GM12891 (cell line): ENCODE measurements at regions not wholly inside any gene's neighbourhood (a gene's known extent, or its start where the extent isn't known, plus 50 kb on each side); places are given as distances from the start of the nearest gene placed in this dataset.

Experiments used
- DNase-seq: peaks from one replicate; pipeline ENCODE4 v3.0.0; 2011; ENCODE audit warnings: low spot score; ENCODE audit not compliant: insufficient read length
- FAIRE-seq: peaks from 2 replicates; lab custom pipeline; 2011; peaks lifted over from hg19 to GRCh38; lab: Jason Lieb, UNC
- PAX5 ChIP-seq: IDR thresholded peaks from 2 replicates; pipeline ENCODE4 v1.6.1; 2011; ENCODE audit warnings: low read length, moderate library complexity, mild to moderate bottlenecking; ENCODE audit not compliant: insufficient read depth, severe bottlenecking
- POLR2A ChIP-seq: IDR thresholded peaks from 2 replicates; pipeline ENCODE4 v1.6.1; 2011; ENCODE audit warnings: low read depth, low read length, control low read depth
- POLR2AphosphoS5 ChIP-seq: IDR thresholded peaks from 2 replicates; pipeline ENCODE4 v1.6.1; 2011; ENCODE audit warnings: low read depth, low read length, control low read depth
- POU2F2 ChIP-seq: IDR thresholded peaks from 2 replicates; pipeline ENCODE4 v1.6.1; 2011; ENCODE audit warnings: low read depth, mild to moderate bottlenecking, control low read depth, low read length, moderate library complexity
- SPI1 ChIP-seq: IDR thresholded peaks from 2 replicates; pipeline ENCODE4 v1.6.1; 2011; ENCODE audit warnings: low read depth, low read length, control low read depth
- TAF1 ChIP-seq: IDR thresholded peaks from 2 replicates; pipeline ENCODE4 v1.6.1; 2011; ENCODE audit warnings: low read depth, low read length, control low read depth

DNA sequence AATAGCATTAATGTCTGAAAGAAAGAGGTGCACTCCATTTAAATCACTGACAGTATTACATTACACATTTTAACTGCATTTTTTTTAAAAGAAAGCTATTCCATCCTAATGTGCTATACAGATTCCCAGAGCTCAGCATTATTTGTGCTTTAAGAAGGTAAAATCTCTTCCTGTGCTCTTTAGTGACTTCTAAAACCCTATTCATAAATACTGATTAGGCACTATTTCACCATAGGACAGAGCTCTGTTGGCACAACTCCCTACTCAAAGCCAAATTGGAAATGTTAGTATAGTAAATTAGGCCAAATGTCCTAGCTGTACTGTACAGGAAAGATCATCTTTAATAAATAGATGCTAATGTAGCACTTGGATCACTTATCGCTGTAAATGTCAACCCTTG lies 262.5 kb downstream of the TUSC1 start:
- TF ChIP-seq POLR2A (no peak), POLR2AphosphoS5 (no peak), TAF1 (no peak), POU2F2 (no peak), PAX5 (no peak), SPI1 (no peak)
- no peak for FAIRE-seq

DNA sequence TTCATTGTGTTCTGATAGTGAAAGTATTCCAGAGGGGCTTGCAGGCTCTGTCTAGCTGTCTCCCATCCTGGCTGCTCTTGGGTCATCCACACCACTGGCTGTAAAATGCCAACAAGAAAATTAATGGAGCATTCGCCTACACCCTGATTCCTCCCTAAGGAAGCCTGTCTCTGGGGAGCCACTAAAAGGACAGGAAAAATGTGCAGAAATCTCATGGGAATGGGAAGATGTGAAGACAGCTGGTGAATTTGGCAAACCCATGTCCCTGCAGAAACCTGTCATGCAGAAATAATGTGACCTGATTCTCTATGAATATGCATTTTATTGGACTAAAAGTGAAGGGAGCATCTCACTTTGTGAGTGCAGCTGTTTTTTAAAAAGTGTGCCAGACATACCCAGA lies 265.6 kb downstream of the TUSC1 start:
- TF ChIP-seq TAF1 = no peak
- TF ChIP-seq SPI1 = no peak
- TF ChIP-seq POU2F2 = no peak
- no peak for TF ChIP-seq PAX5
- no peak for TF ChIP-seq POLR2AphosphoS5
- no peak for TF ChIP-seq POLR2A
- DNase-seq = no peak
- FAIRE-seq = no peak

More for the DNA sequence above, 262.5 kb downstream of the TUSC1 start:
- DNase-seq = no peak

DNA sequence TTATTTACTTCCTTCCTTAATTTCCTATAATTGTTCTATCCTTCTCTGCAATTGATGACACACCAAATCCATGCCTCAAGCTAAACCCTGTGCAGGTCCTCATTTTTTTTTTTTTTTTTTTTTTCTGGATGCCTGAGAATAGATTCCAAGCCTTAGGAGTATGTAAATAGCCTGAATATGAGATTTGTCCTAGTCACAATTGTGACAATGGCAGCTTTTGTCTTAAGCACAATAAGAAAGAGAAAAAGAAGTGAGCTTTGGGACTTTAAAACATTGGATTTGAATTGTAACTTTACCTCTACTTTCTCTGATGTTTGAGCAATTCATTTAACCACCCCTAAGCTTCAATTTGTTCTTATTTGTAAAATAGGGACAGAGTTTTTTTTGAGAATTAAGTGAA lies 280.5 kb downstream of the TUSC1 start:
- FAIRE-seq (no peak), DNase-seq (no peak)
- TF ChIP-seq POLR2A = no peak
- TF ChIP-seq POLR2AphosphoS5 = no peak
- TF ChIP-seq SPI1 = no peak
- TF ChIP-seq POU2F2 = no peak
- no peak for TF ChIP-seq PAX5
- TF ChIP-seq TAF1 = no peak

DNA sequence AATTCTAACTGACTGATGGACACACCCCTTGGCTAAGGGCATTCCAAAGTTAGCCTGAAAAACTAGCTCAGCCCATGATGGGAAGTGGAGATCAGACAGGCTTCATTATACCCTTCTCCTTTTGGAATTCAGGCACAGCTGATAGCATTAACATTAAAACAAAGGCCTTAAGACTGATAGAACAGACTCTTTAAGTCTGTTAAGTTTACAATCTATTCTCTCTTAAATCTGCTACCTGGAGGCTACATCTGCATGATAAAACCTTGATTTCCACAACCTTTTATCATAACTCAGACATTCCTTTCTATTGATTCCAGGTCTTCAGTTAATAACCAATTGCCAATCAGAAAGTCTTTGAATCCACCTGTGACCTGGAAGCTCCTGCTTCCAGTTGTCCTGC lies 281.4 kb downstream of the TUSC1 start:
- DNase-seq = no peak
- TF ChIP-seq SPI1 (no peak), POLR2AphosphoS5 (no peak), POLR2A (no peak), TAF1 (no peak), POU2F2 (no peak), PAX5 (no peak)
- FAIRE-seq = no peak

DNA sequence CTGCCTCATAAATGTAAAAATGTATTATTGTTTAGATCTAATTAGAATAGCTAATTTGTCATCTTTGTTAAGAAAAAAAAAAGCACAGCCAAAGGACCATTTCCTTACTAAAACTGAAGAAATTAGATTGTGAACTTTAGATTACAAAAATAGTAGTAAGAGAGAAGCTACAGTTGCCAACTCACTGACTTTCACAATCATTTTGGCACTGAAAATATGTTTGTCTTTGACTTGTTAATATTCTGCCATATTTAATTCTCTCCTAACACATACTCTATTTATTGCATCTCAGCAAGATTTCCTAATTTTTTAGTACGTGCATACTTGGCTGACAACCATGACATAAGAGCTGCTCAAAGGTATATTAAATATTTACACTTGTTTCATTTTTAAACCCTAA lies 297.1 kb downstream of the TUSC1 start:
- FAIRE-seq (no peak), DNase-seq (no peak)
- TF ChIP-seq TAF1 = no peak
- TF ChIP-seq SPI1 = no peak

DNA sequence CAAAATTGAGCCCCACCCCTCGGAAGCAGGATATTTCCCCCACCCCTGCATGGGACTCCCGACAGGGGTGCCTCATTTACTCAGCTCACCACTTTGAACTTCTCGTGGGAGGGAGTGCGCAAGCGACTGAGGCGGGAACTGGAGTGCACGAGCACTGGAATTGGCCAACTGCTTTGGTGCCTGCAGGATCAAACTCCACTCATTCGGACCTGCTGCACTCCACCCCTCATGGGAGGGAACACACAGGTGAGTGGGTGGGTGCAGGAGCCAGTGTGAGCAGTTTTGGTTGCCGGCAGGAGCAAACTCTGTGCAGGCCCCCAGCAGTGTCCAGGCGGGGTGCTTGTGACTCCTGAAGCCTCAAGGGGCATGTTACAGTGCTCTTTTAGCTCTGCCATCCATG lies 301.2 kb downstream of the TUSC1 start:
- no peak for DNase-seq
- TF ChIP-seq TAF1 = no peak
- no peak for TF ChIP-seq POU2F2
- no peak for TF ChIP-seq SPI1
- no peak for TF ChIP-seq POLR2AphosphoS5
- TF ChIP-seq POLR2A = no peak
- TF ChIP-seq PAX5 = no peak
- FAIRE-seq = no peak

DNA sequence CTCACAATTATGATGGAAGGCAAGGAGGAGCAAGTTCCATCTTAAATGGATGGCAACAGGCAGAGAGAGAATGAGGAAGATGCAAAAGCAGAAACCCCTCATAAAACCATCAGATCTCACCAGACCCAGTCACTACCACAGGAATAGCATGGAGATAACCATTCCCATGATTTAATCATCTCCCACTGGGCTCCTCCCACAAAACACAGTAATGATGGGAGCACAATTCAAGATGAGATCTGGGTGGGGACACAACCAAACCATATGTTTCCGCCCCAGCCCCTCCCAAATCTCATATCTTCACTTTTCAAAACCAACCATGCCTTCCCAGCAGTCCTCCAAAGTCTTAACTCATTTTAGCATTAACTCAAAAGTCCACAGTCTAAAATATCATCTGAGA lies 304.0 kb downstream of the TUSC1 start:
- DNase-seq = no peak
- TF ChIP-seq POU2F2 (no peak), POLR2AphosphoS5 (no peak), POLR2A (no peak)
- no peak for FAIRE-seq

DNA sequence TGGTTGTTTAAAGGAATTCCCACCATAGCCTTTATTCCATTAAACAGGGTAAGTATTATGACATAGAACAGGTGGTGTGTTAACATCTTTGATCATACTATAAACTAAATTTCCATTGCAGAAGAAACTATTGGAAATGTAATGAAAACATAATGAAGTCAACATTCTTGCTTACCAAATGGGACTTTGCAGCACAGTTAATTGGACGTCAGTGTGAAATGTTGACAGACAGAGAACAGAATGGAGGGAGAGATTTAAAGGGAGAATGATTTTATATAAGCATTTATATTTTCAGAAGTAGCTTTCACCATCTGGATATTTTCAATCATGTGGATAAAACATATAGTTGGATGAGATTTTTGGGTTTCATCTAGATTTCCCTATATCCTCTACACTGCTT lies 311.3 kb downstream of the TUSC1 start:
- no peak for FAIRE-seq
- TF ChIP-seq POLR2A = no peak
- TF ChIP-seq TAF1 = no peak
- TF ChIP-seq SPI1 = no peak
- no peak for TF ChIP-seq PAX5
- no peak for TF ChIP-seq POLR2AphosphoS5
- no peak for TF ChIP-seq POU2F2
- DNase-seq = no peak

DNA sequence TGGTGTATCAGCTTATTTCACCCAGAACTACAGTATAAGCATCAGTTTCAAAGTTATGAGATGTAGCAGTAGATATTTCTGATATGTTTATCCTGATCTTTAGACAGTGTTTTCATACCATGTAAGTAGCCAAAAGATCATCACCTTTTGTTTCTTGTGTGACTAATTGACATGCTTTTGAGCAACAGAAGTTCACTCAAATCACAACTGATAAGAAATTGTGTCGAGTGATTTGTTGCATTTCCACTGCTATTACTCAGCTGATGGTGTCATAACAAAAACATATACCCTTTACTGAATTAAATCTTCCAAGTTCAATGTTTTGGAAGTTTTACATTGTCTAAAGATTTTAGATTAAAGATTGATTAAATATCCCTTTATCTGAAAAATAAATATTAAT lies 324.5 kb downstream of the TUSC1 start:
- FAIRE-seq (no peak), DNase-seq (no peak)
- TF ChIP-seq PAX5 = no peak
- TF ChIP-seq POU2F2 = no peak
- no peak for TF ChIP-seq TAF1
- no peak for TF ChIP-seq SPI1
- TF ChIP-seq POLR2A = no peak
- TF ChIP-seq POLR2AphosphoS5 = no peak

DNA sequence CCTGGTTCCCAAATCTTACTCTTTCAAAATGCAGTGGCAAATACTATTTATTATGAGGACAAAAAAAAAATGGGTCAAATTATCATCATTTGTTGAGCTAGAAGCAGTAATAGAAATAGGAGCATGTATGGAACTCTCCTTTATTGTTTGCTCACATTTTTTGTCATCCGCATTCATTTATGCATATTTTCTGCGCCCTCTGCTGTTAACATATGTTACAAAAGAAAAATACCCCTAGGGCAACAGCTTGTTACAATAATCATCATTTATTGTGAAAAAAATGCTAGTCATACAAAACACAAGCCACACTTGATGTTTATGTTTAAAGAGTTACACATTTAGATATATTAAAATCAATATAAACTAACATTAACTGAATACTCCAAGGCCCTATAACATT lies 328.2 kb downstream of the TUSC1 start:
- TF ChIP-seq PAX5 = no peak
- no peak for TF ChIP-seq POLR2A
- no peak for TF ChIP-seq TAF1
- no peak for TF ChIP-seq SPI1
- FAIRE-seq (no peak), DNase-seq (no peak)

DNA sequence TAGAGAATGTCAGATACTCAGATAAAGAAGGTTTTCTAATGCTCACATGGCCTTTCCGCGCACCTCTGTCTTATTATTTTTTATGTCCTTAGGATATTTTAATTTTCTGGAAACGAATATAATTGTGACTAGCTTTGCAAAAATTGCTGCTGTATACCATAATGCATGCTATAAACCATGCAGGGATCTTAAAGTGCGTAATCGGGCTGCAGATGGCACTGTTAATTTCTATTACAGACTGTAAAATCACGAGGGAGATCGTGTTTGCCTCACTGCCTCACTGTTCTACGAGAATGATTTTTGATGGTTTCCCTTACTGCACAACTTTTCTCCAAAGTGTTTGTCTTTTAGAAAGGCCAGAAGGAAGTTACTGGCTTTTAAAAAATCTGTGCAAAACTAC lies 356.1 kb downstream of the TUSC1 start:
- DNase-seq = no peak
- TF ChIP-seq POLR2A = no peak
- TF ChIP-seq POLR2AphosphoS5 = no peak
- no peak for TF ChIP-seq TAF1
- TF ChIP-seq POU2F2 = no peak
- TF ChIP-seq PAX5 = no peak
- TF ChIP-seq SPI1 = no peak
- no peak for FAIRE-seq
